Endothelial cell (in vitro differentiated cells): ENCODE measurements at regions not wholly inside any gene's neighbourhood (a gene's known extent, or its start where the extent isn't known, plus 50 kb on each side); places are given as distances from the start of the nearest gene placed in this dataset.

Experiments used
- DNase-seq: peaks from one replicate; pipeline ENCODE4 v3.0.0; 2021; ENCODE audit warnings: low spot score
- H3K27ac Mint-ChIP-seq: one replicate; pipeline ENCODE4 v1.8.0; 2021; ENCODE audit warnings: mixed read lengths, inconsistent platforms; ENCODE audit not compliant: unreplicated experiment
- H3K27me3 Mint-ChIP-seq: one replicate; pipeline ENCODE4 v1.8.0; 2021; ENCODE audit warnings: mild to moderate bottlenecking, moderate library complexity, mixed read lengths, inconsistent platforms; ENCODE audit not compliant: unreplicated experiment
- H3K36me3 Mint-ChIP-seq: one replicate; pipeline ENCODE4 v1.8.0; 2021; ENCODE audit warnings: mild to moderate bottlenecking, low read depth, mixed read lengths, inconsistent platforms; ENCODE audit not compliant: unreplicated experiment
- H3K4me1 Mint-ChIP-seq: one replicate; pipeline ENCODE4 v1.8.0; 2021; ENCODE audit warnings: mild to moderate bottlenecking, mixed read lengths, inconsistent platforms; ENCODE audit not compliant: unreplicated experiment
- H3K4me3 Mint-ChIP-seq: one replicate; pipeline ENCODE4 v1.8.0; 2021; ENCODE audit warnings: mild to moderate bottlenecking, mixed read lengths, inconsistent platforms; ENCODE audit not compliant: unreplicated experiment
- H3K9me3 Mint-ChIP-seq: one replicate; pipeline ENCODE4 v1.8.0; 2021; ENCODE audit warnings: mixed read lengths, inconsistent platforms; ENCODE audit not compliant: unreplicated experiment
- CTCF ChIP-seq: fragments of 200-600 bp; sonication (generic); IDR thresholded peaks from one replicate; pipeline ENCODE4 v1.5.0; 2021; ENCODE audit warnings: antibody characterized with exemption; ENCODE audit not compliant: unreplicated experiment

- H3K4me1 Mint-ChIP-seq: no peaks in the 10 kb centered on the region
- H3K9me3 Mint-ChIP-seq: no peaks in the 10 kb centered on the region
- no peak for DNase-seq
- no peak for TF ChIP-seq CTCF
- no peaks in the 10 kb centered on the region for H3K36me3 Mint-ChIP-seq
- H3K27ac Mint-ChIP-seq: no peak overlapping the region
- H3K27me3 Mint-ChIP-seq: peaks cover 2% of the 10 kb centered on the region
- no peak overlapping the region for H3K4me3 Mint-ChIP-seq
These were observed 121.9 kb downstream of the FGF18 start for GRCh38 chr5:171541341-171541776.

DNA sequence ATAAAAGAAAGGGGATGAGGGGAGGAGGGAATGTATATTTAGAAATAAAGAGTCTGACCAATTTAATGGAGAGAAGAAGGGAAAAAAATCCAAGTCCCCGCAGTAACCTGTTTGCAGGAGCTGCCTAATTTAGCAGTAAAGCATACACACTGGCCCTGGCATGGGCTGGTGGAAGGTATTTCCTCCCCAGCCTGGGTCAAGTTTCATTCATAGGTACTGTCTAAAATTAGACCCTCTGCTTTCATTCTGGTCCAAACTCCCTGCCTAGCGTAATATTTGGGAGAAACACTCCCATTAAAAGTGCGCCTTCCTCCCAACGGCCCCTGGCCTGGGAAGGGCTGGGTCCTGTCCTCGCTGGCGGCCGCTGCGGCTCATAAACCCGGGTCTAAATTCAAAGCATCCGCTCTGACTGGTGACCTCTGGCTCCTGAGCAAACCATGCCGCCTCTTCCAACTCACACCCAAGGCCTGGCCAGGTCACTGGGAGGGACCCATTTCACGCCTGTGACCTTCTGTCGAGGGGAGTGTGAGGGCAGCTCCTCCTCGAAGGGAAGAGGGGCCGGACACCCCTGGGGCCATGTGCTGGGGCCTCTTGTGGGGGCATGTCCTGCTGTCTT is 123.2 kb downstream of the FGF18 start:
- Mint-ChIP-seq H3K36me3 (no peaks in the 10 kb centered on the region), H3K27me3 (peaks cover 2% of the 10 kb centered on the region), H3K27ac (no peak overlapping the region), H3K4me1 (no peaks in the 10 kb centered on the region), H3K9me3 (no peaks in the 10 kb centered on the region), H3K4me3 (no peak overlapping the region)
- no peak for TF ChIP-seq CTCF
- DNase-seq: no peak

DNA sequence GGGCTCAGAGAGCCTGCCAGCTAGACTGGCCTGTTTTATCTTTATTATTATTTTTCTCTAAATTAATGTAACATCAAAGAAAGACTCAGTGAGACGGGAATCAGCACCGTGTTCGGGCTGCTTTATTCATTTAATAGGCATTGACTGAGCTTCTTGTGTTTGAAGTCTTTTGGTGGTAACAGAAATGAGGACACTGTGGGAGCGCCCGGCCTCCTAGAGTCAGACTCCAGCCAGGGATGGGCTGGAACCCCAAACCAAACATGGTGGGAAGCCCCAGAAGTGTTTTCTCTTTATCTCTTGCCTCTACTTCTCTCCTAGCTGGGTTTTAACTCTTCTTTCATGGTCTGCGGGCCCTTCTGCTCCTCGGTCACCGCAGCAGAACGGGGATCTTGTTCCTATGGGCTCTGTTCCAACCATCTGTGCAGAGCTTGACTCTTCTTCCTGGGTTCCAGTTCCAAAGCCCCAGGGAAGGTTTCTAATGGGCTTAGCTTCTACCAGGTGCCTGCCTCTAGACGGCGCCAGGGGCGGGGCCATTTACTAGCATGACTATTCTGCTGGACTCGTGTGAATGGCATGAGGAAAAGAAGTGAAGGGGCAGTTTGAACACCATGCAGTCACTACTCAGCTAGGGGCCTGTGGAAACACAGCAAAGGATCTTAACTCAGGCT is 123.8 kb downstream of the FGF18 start:
- H3K4me1 Mint-ChIP-seq: no peaks in the 10 kb centered on the region
- DNase-seq: no peak
- no peak overlapping the region for H3K27ac Mint-ChIP-seq
- no peaks in the 10 kb centered on the region for H3K36me3 Mint-ChIP-seq
- TF ChIP-seq CTCF: no peak
- H3K4me3 Mint-ChIP-seq: no peak overlapping the region
- no peaks in the 10 kb centered on the region for H3K9me3 Mint-ChIP-seq
- peaks cover 2% of the 10 kb centered on the region for H3K27me3 Mint-ChIP-seq

GRCh38 chr5:171544913-171545765 is 125.7 kb downstream of the FGF18 start:
- H3K9me3 Mint-ChIP-seq: no peaks in the 10 kb centered on the region

More at GRCh38 chr5:171544913-171545765, 125.7 kb downstream of the FGF18 start:
- H3K4me3 Mint-ChIP-seq: no peak overlapping the region
- no peak overlapping the region for H3K27ac Mint-ChIP-seq
- no peak for TF ChIP-seq CTCF
- no peaks in the 10 kb centered on the region for H3K4me1 Mint-ChIP-seq
- no peak for DNase-seq
- H3K27me3 Mint-ChIP-seq: peaks cover 2% of the 10 kb centered on the region
- H3K36me3 Mint-ChIP-seq: no peaks in the 10 kb centered on the region
